IMR-90 (cell line): ENCODE measurements at regions not wholly inside any gene's neighbourhood (a gene's known extent, or its start where the extent isn't known, plus 50 kb on each side); places are given as distances from the start of the nearest gene placed in this dataset.

Experiments
- ATAC-seq: fragments of 200-7000 bp; cut with Tn5 transposase; 2 replicates; pipeline ENCODE4 v1.9.1; 2020; ENCODE audit warnings: low read depth, mild to moderate bottlenecking, moderate library complexity
- BruUV-seq: library from RNA; stranded (reverse); fragments of 400-500 nt; replicated peaks from 2 replicates; lab custom pipeline; 2021; lab: Mats Ljungman, UMichigan
- CTCF ChIA-PET: fragments of 300-600 bp; formaldehyde crosslinking; extraction: SDS; loops from one replicate; lab custom pipeline; 2021; ENCODE audit warnings: antibody characterized with exemption; lab: Yijun Ruan, JAX
- POLR2A ChIA-PET: fragments of 300-600 bp; sonication (Branson Sonifier 250); formaldehyde crosslinking; loops from one replicate; lab custom pipeline; 2022; ENCODE audit warnings: antibody characterized with exemption; ENCODE audit not compliant: unreplicated experiment; lab: Charles Lee
- DNase-seq: peaks from one replicate; pipeline ENCODE4 v3.0.0; 2013
- H2AFZ ChIP-seq: replicated peaks from 2 replicates; pipeline ENCODE3; 2013; ENCODE audit warnings: low read length, mild to moderate bottlenecking; ENCODE audit not compliant: poor library complexity
- H2AK5ac ChIP-seq: 2 replicates; pipeline ENCODE4 v1.6.1; 2013; ENCODE audit warnings: low read depth, low read length, inconsistent platforms
- H2AK9ac ChIP-seq: replicated peaks from 2 replicates; pipeline ENCODE3; 2013; ENCODE audit warnings: mild to moderate bottlenecking, low read depth, low read length, moderate library complexity; ENCODE audit not compliant: poor library complexity
- H2BK120ac ChIP-seq: 2 replicates; pipeline ENCODE4 v1.6.1; 2013; ENCODE audit warnings: low read depth, low read length, inconsistent platforms
- H2BK15ac ChIP-seq: 3 replicates; pipeline ENCODE4 v1.6.1; 2013; ENCODE audit warnings: low read depth, low read length, inconsistent platforms
- H2BK20ac ChIP-seq: 2 replicates; pipeline ENCODE4 v1.6.1; 2013; ENCODE audit warnings: low read depth, mild to moderate bottlenecking, inconsistent platforms, low read length, moderate library complexity
- H2BK5ac ChIP-seq: 2 replicates; pipeline ENCODE4 v1.6.1; 2013; ENCODE audit warnings: mild to moderate bottlenecking, low read depth, low read length, inconsistent platforms; ENCODE audit not compliant: poor library complexity, severe bottlenecking
- H3K14ac ChIP-seq: replicated peaks from 2 replicates; pipeline ENCODE4 v1.6.1; 2013; ENCODE audit warnings: low read depth, low read length, inconsistent platforms
- H3K18ac ChIP-seq: 2 replicates; pipeline ENCODE4 v1.6.1; 2013; ENCODE audit warnings: low read depth, low read length, control low read depth
- H3K23ac ChIP-seq: 2 replicates; pipeline ENCODE4 v1.6.1; 2013; ENCODE audit warnings: low read depth, low read length, inconsistent platforms
- H3K27ac ChIP-seq: 2 replicates; pipeline ENCODE4 v1.5.1; 2013; ENCODE audit warnings: mild to moderate bottlenecking, control low read depth, low read length; ENCODE audit not compliant: insufficient read depth
- H3K27me3 ChIP-seq: 2 replicates; pipeline ENCODE4 v1.6.1; 2013; ENCODE audit warnings: low read length; ENCODE audit not compliant: control insufficient read depth, insufficient read depth
- H3K36me3 ChIP-seq: 2 replicates; pipeline ENCODE4 v1.6.1; 2013; ENCODE audit warnings: low read length, mixed read lengths; ENCODE audit not compliant: control insufficient read depth, insufficient read depth
- H3K4ac ChIP-seq: 2 replicates; pipeline ENCODE4 v1.6.1; 2013; ENCODE audit warnings: low read depth, low read length, inconsistent platforms
- H3K4me1 ChIP-seq: 2 replicates; pipeline ENCODE4 v1.6.1; 2013; ENCODE audit warnings: low read length, mixed read lengths; ENCODE audit not compliant: control insufficient read depth, insufficient read depth
- H3K4me2 ChIP-seq: 2 replicates; pipeline ENCODE4 v1.6.1; 2013; ENCODE audit warnings: low read depth, mild to moderate bottlenecking, control low read depth, low read length, moderate library complexity
- H3K4me3 ChIP-seq: 2 replicates; pipeline ENCODE4 v1.5.1; 2013; ENCODE audit warnings: low read depth, mild to moderate bottlenecking, control low read depth, low read length, moderate library complexity; ENCODE audit not compliant: insufficient read depth
- H3K56ac ChIP-seq: 2 replicates; pipeline ENCODE4 v1.6.1; 2013; ENCODE audit warnings: low read length, inconsistent platforms; ENCODE audit not compliant: insufficient read depth; ENCODE audit errors: extremely low read depth
- H3K79me1 ChIP-seq, 2 experiments: 2 replicates each; pipeline ENCODE4 v1.6.1; 2013; ENCODE audit warnings: low read length in 2 of 2, inconsistent platforms in 1 of 2, low read depth in 1 of 2
- H3K9ac ChIP-seq: 2 replicates; pipeline ENCODE4 v1.6.1; 2013; ENCODE audit warnings: low read depth, low read length, control low read depth
- H3K9me1 ChIP-seq: 2 replicates; pipeline ENCODE4 v1.6.1; 2013; ENCODE audit warnings: low read length, inconsistent platforms; ENCODE audit not compliant: insufficient read depth
- H3K9me3 ChIP-seq: 2 replicates; pipeline ENCODE4 v1.6.1; 2013; ENCODE audit warnings: low read length; ENCODE audit not compliant: control insufficient read depth, insufficient read depth
- H4K20me1 ChIP-seq: 2 replicates; pipeline ENCODE4 v1.6.1; 2013; ENCODE audit warnings: low read length, inconsistent platforms; ENCODE audit not compliant: insufficient read depth
- H4K5ac ChIP-seq: 2 replicates; pipeline ENCODE4 v1.6.1; 2013; ENCODE audit warnings: mild to moderate bottlenecking, low read depth, low read length, control low read depth
- H4K8ac ChIP-seq, 2 experiments: 2 replicates each; pipeline ENCODE4 v1.6.1; 2013; ENCODE audit warnings: low read depth in 2 of 2, low read length in 2 of 2, control low read depth in 1 of 2, inconsistent platforms in 1 of 2
- H4K91ac ChIP-seq: 2 replicates; pipeline ENCODE4 v1.6.1; 2013; ENCODE audit warnings: low read depth, low read length, inconsistent platforms; ENCODE audit not compliant: insufficient read depth
- BHLHE40 ChIP-seq: fragments of 150-350 bp; IDR thresholded peaks from 2 replicates; pipeline ENCODE4 v1.6.1; 2016; ENCODE audit warnings: mild to moderate bottlenecking, low read depth, low read length
- FOS ChIP-seq: fragments of 150-350 bp; IDR thresholded peaks from 2 replicates; pipeline ENCODE4 v1.6.1; 2016; ENCODE audit warnings: low read depth, low read length
- MXI1 ChIP-seq: IDR thresholded peaks from 2 replicates; pipeline ENCODE4 v1.6.1; 2012; ENCODE audit warnings: low read depth, mild to moderate bottlenecking, low read length, moderate library complexity, borderline replicate concordance
- POLR2A ChIP-seq: IDR thresholded peaks from 2 replicates; pipeline ENCODE4 v1.6.1; 2012; ENCODE audit warnings: mild to moderate bottlenecking, low read depth, low read length
- RAD21 ChIP-seq: IDR thresholded peaks from 2 replicates; pipeline ENCODE4 v1.6.1; 2012; ENCODE audit warnings: low read length, improper control_type of control experiment
- RFX5 ChIP-seq: IDR thresholded peaks from 2 replicates; pipeline ENCODE4 v1.8.0; 2012; ENCODE audit warnings: low read depth, mild to moderate bottlenecking, low read length, moderate library complexity
- SMC3 ChIP-seq: fragments of 150-350 bp; IDR thresholded peaks from 2 replicates; pipeline ENCODE4 v1.6.1; 2016; ENCODE audit warnings: low read depth, mild to moderate bottlenecking, antibody characterized with exemption, low read length, moderate library complexity
- WGBS, 2 experiments: methylation state at CpG; one replicate each; pipeline versions ENCODE4 v1.1.5 to v1.1.7; 2013; ENCODE audit warnings: missing lambda C conversion rate in 2 of 2; ENCODE audit not compliant: insufficient read length in 1 of 2; ENCODE audit errors: extremely low coverage in 2 of 2; 5-methylcytosine and 5-hydroxymethylcytosine counted together
- dilution Hi-C: fragments of 300-500 bp; cut with HindIII; formaldehyde crosslinking; loops from one replicate; pipeline ENCODE4 v1.14.3; 2018; ENCODE audit warnings: low sequenced_read_pairs; ENCODE audit not compliant: unreplicated experiment
- in situ Hi-C: fragments of 300-500 bp; cut with MboI; formaldehyde crosslinking; loops from 3 replicates; pipeline ENCODE4 v1.14.3; 2019; ENCODE audit warnings: low sequenced_read_pairs, inconsistent platforms, mixed read lengths
- intact Hi-C: fragments of 100-400 bp; cut with micrococcal nuclease; formaldehyde crosslinking; loops from 2 replicates; pipeline ENCODE4 v1.10.0; 2022

DNA sequence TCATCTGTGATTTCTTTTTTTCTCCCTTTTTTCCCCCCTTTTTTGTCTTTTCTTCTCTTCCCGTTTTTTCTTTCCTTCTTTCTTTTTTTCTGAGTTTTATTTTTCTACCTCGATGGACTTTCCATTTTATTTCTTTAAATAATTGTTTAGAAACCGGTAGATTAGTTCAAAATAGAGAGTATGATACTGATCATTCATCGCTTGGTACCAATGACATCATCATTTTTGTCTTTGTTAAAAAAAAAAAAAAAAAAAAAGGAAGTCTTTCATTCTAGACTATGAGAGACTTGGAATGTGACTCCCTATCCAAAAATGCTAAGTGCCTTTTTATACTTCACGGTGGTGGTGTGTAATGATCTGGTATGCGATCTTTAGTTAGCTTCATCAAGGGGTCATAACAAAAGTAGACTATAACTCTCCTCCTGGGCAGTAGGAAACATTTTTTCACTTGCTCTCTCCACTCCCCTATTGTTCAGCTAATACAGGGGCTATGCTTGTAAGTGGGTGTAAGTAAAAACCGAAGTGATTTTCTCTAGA lies 1517.5 kb upstream of the ZEB2 start:
- dilution Hi-C loops = no loop called here
- Histone ChIP-seq H3K23ac (no peak overlapping the region), H2BK15ac (no peak overlapping the region), H3K9ac (no peak overlapping the region), H3K9me1 (no peaks in the 10 kb centered on the region), H3K14ac (no peak overlapping the region), H4K8ac (no peak overlapping the region), H3K4ac (no peak overlapping the region), H3K4me3 (no peak overlapping the region), H2AFZ (no peak overlapping the region), H4K91ac (no peak overlapping the region), H3K18ac (no peak overlapping the region), H2BK20ac (no peak overlapping the region), H2BK5ac (no peak overlapping the region), H2AK5ac (no peak overlapping the region), H3K9me3 (no peaks in the 10 kb centered on the region), H3K27me3 (no peaks in the 10 kb centered on the region; the same call in 1 of the 2 replicates), H3K36me3 (no peaks in the 10 kb centered on the region), H3K56ac (no peak overlapping the region), H2BK120ac (no peak overlapping the region), H3K4me1 (no peaks in the 10 kb centered on the region; the same call in 1 of the 2 replicates), H3K79me1 (no peaks in the 10 kb centered on the region), H4K20me1 (no peaks in the 10 kb centered on the region), H3K4me2 (no peak overlapping the region), H3K27ac (no peak overlapping the region), H2AK9ac (no peak overlapping the region), H4K5ac (no peak overlapping the region)
- in situ Hi-C loops = no loop called here
- CTCF ChIA-PET = interaction anchor here (0.6 to 0.7 kb wide), 2 partner anchors 36 to 101 kb away, joined by 4 to 6 read pairs; no protein-coding TSS in a partner anchor
- no CpG with 5 or more reads among the region's 7 CpGs for WGBS, 2 experiments
- TF ChIP-seq FOS (no peak), MXI1 (no peak), BHLHE40 (no peak), RFX5 (no peak), RAD21 (no peak), POLR2A (no peak), SMC3 (no peak)
- peak; percentile 11 for DNase-seq
- intact Hi-C loops = no loop called here
- POLR2A ChIA-PET = no interaction called here
- no peak for ATAC-seq
- BruUV-seq = no TSS peak
